ENCODE measurements at regions not wholly inside any gene's neighbourhood (a gene's known extent, or its start where the extent isn't known, plus 50 kb on each side); places are given as distances from the start of the nearest gene placed in this dataset.
"Not testable (repeated sequence)": the region's sequence is repeated elsewhere in the genome, so short reads cannot be mapped to it uniquely, and the experiment has no call there.

- no peaks in the 10 kb centered on the region for H3K27me3 ChIP-seq (replicated peaks; ENCODE audit: insufficient read depth)
- no peak overlapping the region for H3K4me2 ChIP-seq (ENCODE audit: unreplicated experiment)
- WGBS, 2 experiments (ENCODE audit: low coverage in 1 of 2, low lambda C conversion rate in 2 of 2, missing lambda C conversion rate in 2 of 2) = 78 to 79% methylated on average over 4 of the region's 4 CpGs
- in situ Hi-C loops (cut with MboI) = no loop called here
- no peak for DNase-seq
- H2AFZ ChIP-seq = no peak overlapping the region
- no peaks in the 10 kb centered on the region for H3K4me1 ChIP-seq (ENCODE audit: insufficient read depth)
- no peak overlapping the region for H3K4me3 ChIP-seq
- H3K9me3 ChIP-seq (ENCODE audit: low read depth) = no peaks in the 10 kb centered on the region
- no peaks in the 10 kb centered on the region for H3K79me2 ChIP-seq (ENCODE audit: insufficient read depth)
- H3K9ac ChIP-seq = no peak overlapping the region
- no peaks in the 10 kb centered on the region; the same call in 1 of the 2 replicates for H4K20me1 ChIP-seq (ENCODE audit: insufficient read depth)
- no peaks in the 10 kb centered on the region for H3K36me3 ChIP-seq (ENCODE audit: low read depth)
- H3K9me2 ChIP-seq (ENCODE audit: insufficient read depth) = no peaks in the 10 kb centered on the region
- TF ChIP-seq EZH2 (IDR thresholded peaks at IDR 0.05; ENCODE audit: insufficient read depth, poor library complexity, severe bottlenecking) (no peak), EZH2phosphoT487 (IDR thresholded peaks at IDR 0.05; ENCODE audit: insufficient read depth, low read depth) (no peak)
- no peaks in the 10 kb centered on the region for H3F3A ChIP-seq (ENCODE audit: insufficient read depth)
- no peak overlapping the region for H3K27ac ChIP-seq
These were observed 234.4 kb upstream of the FIGN start for GRCh38 chr2:163970058-163970813.

DNA sequence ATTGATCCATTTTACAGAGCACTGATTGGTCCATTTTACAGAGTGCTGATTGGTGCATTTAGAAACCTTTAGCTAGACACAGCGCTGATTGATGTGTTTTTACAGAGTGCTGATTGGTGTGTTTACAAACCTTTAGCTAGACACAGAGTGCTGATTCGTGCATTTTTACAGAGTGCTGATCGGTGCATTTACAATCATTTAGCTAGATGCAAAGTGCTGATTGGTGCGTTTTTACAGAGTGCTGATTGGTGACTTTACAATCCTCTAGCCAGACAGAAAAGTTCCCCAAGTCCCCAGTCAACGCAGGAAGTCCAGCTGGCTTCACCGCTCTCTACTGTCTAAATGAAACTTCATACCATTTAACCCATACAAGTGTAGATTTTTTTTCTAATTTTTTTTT is 228.5 kb upstream of the FIGN start:
- H3K4me3 ChIP-seq; DNase-seq; H3K4me1 ChIP-seq (ENCODE audit: insufficient read depth); H3K9me2 ChIP-seq (ENCODE audit: insufficient read depth); H3K27ac ChIP-seq; in situ Hi-C loops (cut with MboI); H4K20me1 ChIP-seq (ENCODE audit: insufficient read depth); H3K4me2 ChIP-seq (ENCODE audit: unreplicated experiment); H3K79me2 ChIP-seq (ENCODE audit: insufficient read depth); H3K27me3 ChIP-seq (replicated peaks; ENCODE audit: insufficient read depth); H2AFZ ChIP-seq; H3K36me3 ChIP-seq (ENCODE audit: low read depth); H3K9ac ChIP-seq; H3F3A ChIP-seq (ENCODE audit: insufficient read depth); H3K9me3 ChIP-seq (ENCODE audit: low read depth): not testable (repeated sequence)
- WGBS, 2 experiments (ENCODE audit: low coverage in 1 of 2, low lambda C conversion rate in 2 of 2, missing lambda C conversion rate in 2 of 2) = 60 to 64% methylated on average over 6 of the region's 6 CpGs

GRCh38 chr2:163953390-163953907 is 217.6 kb upstream of the FIGN start:
- Histone ChIP-seq H3K9me3 (ENCODE audit: low read depth) (no peaks in the 10 kb centered on the region), H3K9me2 (ENCODE audit: insufficient read depth) (no peaks in the 10 kb centered on the region), H3K36me3 (ENCODE audit: low read depth) (no peaks in the 10 kb centered on the region), H3K27ac (no peak overlapping the region), H3K4me3 (no peak overlapping the region), H2AFZ (no peak overlapping the region), H3K4me2 (ENCODE audit: unreplicated experiment) (no peak overlapping the region), H3K9ac (no peak overlapping the region), H3F3A (ENCODE audit: insufficient read depth) (no peaks in the 10 kb centered on the region), H4K20me1 (ENCODE audit: insufficient read depth) (no peaks in the 10 kb centered on the region), H3K4me1 (ENCODE audit: insufficient read depth) (no peaks in the 10 kb centered on the region), H3K27me3 (replicated peaks; ENCODE audit: insufficient read depth) (no peaks in the 10 kb centered on the region), H3K79me2 (ENCODE audit: insufficient read depth) (no peaks in the 10 kb centered on the region)
- in situ Hi-C loops (cut with MboI) = no loop called here
- no peak for TF ChIP-seq EZH2 (IDR thresholded peaks at IDR 0.05; ENCODE audit: insufficient read depth, poor library complexity, severe bottlenecking)
- no peak for TF ChIP-seq EZH2phosphoT487 (IDR thresholded peaks at IDR 0.05; ENCODE audit: insufficient read depth, low read depth)
- DNase-seq = no peak
- WGBS, 2 experiments (ENCODE audit: low coverage in 1 of 2, low lambda C conversion rate in 2 of 2, missing lambda C conversion rate in 2 of 2) = 72 to 75% methylated on average over 5 of the region's 5 CpGs

DNA sequence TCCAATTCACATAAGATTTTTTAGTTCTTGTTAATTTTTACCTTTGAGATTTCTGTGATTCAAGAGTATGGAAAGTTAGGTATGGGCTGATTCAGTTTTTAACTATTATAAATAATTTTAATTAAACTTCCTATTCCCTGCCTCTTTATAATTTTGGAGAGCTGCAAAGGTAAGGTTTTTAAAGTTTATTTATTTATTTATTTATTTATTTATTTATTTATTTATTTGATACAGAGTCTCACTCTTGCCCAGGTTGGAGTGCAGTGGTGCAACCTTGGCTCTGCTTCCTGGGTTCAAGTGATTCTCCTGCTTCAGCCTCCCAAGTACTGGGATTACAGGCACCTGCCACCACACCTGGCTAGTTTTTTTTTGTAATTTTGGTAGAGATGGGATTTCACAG is 215.5 kb upstream of the FIGN start:
- in situ Hi-C loops (cut with MboI) = no loop called here
- DNase-seq = no peak
- H3K4me2 ChIP-seq (ENCODE audit: unreplicated experiment) = no peak overlapping the region
- H3K9ac ChIP-seq = no peak overlapping the region
- H4K20me1 ChIP-seq (ENCODE audit: insufficient read depth) = no peaks in the 10 kb centered on the region
- H3K9me3 ChIP-seq (ENCODE audit: low read depth) = no peaks in the 10 kb centered on the region
- no peaks in the 10 kb centered on the region for H3K36me3 ChIP-seq (ENCODE audit: low read depth)
- H3F3A ChIP-seq (ENCODE audit: insufficient read depth) = no peaks in the 10 kb centered on the region
- H3K9me2 ChIP-seq (ENCODE audit: insufficient read depth) = no peaks in the 10 kb centered on the region
- no peaks in the 10 kb centered on the region for H3K79me2 ChIP-seq (ENCODE audit: insufficient read depth)
- no peak overlapping the region for H2AFZ ChIP-seq
- no peaks in the 10 kb centered on the region for H3K27me3 ChIP-seq (replicated peaks; ENCODE audit: insufficient read depth)
- no peak overlapping the region for H3K4me3 ChIP-seq
- no peak overlapping the region for H3K27ac ChIP-seq
- no peaks in the 10 kb centered on the region for H3K4me1 ChIP-seq (ENCODE audit: insufficient read depth)
- no peak for TF ChIP-seq EZH2phosphoT487 (IDR thresholded peaks at IDR 0.05; ENCODE audit: insufficient read depth, low read depth)
- TF ChIP-seq EZH2 (IDR thresholded peaks at IDR 0.05; ENCODE audit: insufficient read depth, poor library complexity, severe bottlenecking) = no peak

DNA sequence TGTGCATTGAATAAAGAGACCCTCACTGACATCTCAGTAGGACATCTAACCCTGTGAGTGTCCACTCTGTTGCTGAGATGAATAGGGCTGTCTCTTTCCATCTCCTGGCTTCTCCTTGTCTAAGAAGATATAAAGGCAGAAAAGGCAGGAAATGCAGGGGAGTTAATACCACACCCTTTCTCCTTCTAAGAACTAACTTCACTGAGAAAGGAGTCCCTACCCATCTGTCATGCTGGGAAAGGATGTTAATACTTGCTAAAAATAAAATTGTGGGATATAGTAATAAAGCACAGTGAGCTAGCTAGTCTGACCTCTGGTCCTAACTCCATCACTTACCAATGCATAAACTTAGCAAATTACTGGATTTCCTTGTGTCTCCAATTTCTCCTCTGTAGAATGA is 213.9 kb upstream of the FIGN start:
- in situ Hi-C loops (cut with MboI) = no loop called here
- Histone ChIP-seq H4K20me1 (ENCODE audit: insufficient read depth) (no peaks in the 10 kb centered on the region), H3K4me1 (ENCODE audit: insufficient read depth) (no peaks in the 10 kb centered on the region), H3F3A (ENCODE audit: insufficient read depth) (no peaks in the 10 kb centered on the region), H3K9me3 (ENCODE audit: low read depth) (no peaks in the 10 kb centered on the region), H3K27me3 (replicated peaks; ENCODE audit: insufficient read depth) (no peaks in the 10 kb centered on the region), H3K36me3 (ENCODE audit: low read depth) (no peaks in the 10 kb centered on the region), H3K4me2 (ENCODE audit: unreplicated experiment) (no peak overlapping the region), H3K9ac (no peak overlapping the region), H3K4me3 (no peak overlapping the region), H3K9me2 (ENCODE audit: insufficient read depth) (no peaks in the 10 kb centered on the region), H3K27ac (no peak overlapping the region), H2AFZ (no peak overlapping the region), H3K79me2 (ENCODE audit: insufficient read depth) (no peaks in the 10 kb centered on the region)
- DNase-seq = no peak
- no peak for TF ChIP-seq EZH2phosphoT487 (IDR thresholded peaks at IDR 0.05; ENCODE audit: insufficient read depth, low read depth)
- no peak for TF ChIP-seq EZH2 (IDR thresholded peaks at IDR 0.05; ENCODE audit: insufficient read depth, poor library complexity, severe bottlenecking)
